Calu3 (cell line): ENCODE measurements at regions not wholly inside any gene's neighbourhood (a gene's known extent, or its start where the extent isn't known, plus 50 kb on each side); places are given as distances from the start of the nearest gene placed in this dataset.

ENCODE experiments used
- BruUV-seq: library from RNA; stranded (reverse); fragments of 400-500 nt; replicated peaks from 2 replicates; lab custom pipeline; 2021; lab: Mats Ljungman, UMichigan
- CTCF ChIA-PET: fragments of 300-600 bp; sonication (Branson Sonifier 250); formaldehyde crosslinking; loops from one replicate; lab custom pipeline; 2022; ENCODE audit warnings: antibody characterized with exemption; lab: Charles Lee
- DNase-seq: peaks from one replicate; pipeline ENCODE4 v3.0.0; 2022
- H3K27ac Mint-ChIP-seq: one replicate; pipeline ENCODE4 v1.8.0; 2022; ENCODE audit warnings: mixed read lengths; ENCODE audit not compliant: unreplicated experiment
- H3K27me3 Mint-ChIP-seq: one replicate; pipeline ENCODE4 v1.8.0; 2022; ENCODE audit warnings: mixed read lengths; ENCODE audit not compliant: unreplicated experiment
- H3K36me3 Mint-ChIP-seq: one replicate; pipeline ENCODE4 v1.8.0; 2022; ENCODE audit warnings: mild to moderate bottlenecking, moderate library complexity, mixed read lengths; ENCODE audit not compliant: insufficient read depth, unreplicated experiment
- H3K4me1 Mint-ChIP-seq: one replicate; pipeline ENCODE4 v1.8.0; 2022; ENCODE audit warnings: mild to moderate bottlenecking, low read depth, mixed read lengths; ENCODE audit not compliant: unreplicated experiment
- H3K4me3 Mint-ChIP-seq: one replicate; pipeline ENCODE4 v1.8.0; 2022; ENCODE audit warnings: mild to moderate bottlenecking, low read depth, moderate library complexity, mixed read lengths; ENCODE audit not compliant: unreplicated experiment
- H3K9me3 Mint-ChIP-seq: one replicate; pipeline ENCODE4 v1.8.0; 2022; ENCODE audit warnings: low read depth, mixed read lengths; ENCODE audit not compliant: unreplicated experiment
- CTCF ChIP-seq: fragments of 200-600 bp; IDR thresholded peaks from one replicate; pipeline ENCODE4 v1.8.0; 2022; ENCODE audit warnings: antibody characterized with exemption; ENCODE audit not compliant: unreplicated experiment
- intact Hi-C: fragments of 100-400 bp; cut with micrococcal nuclease; formaldehyde crosslinking; loops from one replicate; pipeline ENCODE4 v1.10.0; 2022; ENCODE audit not compliant: unreplicated experiment

GRCh38 chr9:90365666-90366065 is 277.0 kb downstream of the DIRAS2 start:
- H3K4me3 Mint-ChIP-seq, result no peak overlapping the region
- no TSS peak for BruUV-seq
- no peak for DNase-seq
- no peaks in the 10 kb centered on the region for H3K36me3 Mint-ChIP-seq
- intact Hi-C loops, result no loop called here
- no peaks in the 10 kb centered on the region for H3K9me3 Mint-ChIP-seq
- peaks cover 17% of the 10 kb centered on the region for H3K4me1 Mint-ChIP-seq
- TF ChIP-seq CTCF, result no peak
- no peak overlapping the region for H3K27ac Mint-ChIP-seq
- no peaks in the 10 kb centered on the region for H3K27me3 Mint-ChIP-seq
- CTCF ChIA-PET, result no interaction called here

GRCh38 chr9:90368241-90368640 is 274.4 kb downstream of the DIRAS2 start:
- Mint-ChIP-seq H3K9me3 (no peaks in the 10 kb centered on the region), H3K36me3 (no peaks in the 10 kb centered on the region), H3K4me1 (peaks cover 17% of the 10 kb centered on the region), H3K4me3 (no peak overlapping the region), H3K27ac (no peak overlapping the region), H3K27me3 (no peaks in the 10 kb centered on the region)
- intact Hi-C loops, result no loop called here
- CTCF ChIA-PET, result interaction anchor here (1.3 to 1.8 kb wide), 2 partner anchors 12 to 274 kb away, joined by 4 read pairs; partner anchors contain the start of gene DIRAS2
- BruUV-seq, result no TSS peak
- DNase-seq, result no peak
- no peak for TF ChIP-seq CTCF

- H3K27me3 Mint-ChIP-seq, result no peaks in the 10 kb centered on the region
- H3K9me3 Mint-ChIP-seq, result no peaks in the 10 kb centered on the region
- TF ChIP-seq CTCF, result no peak
- CTCF ChIA-PET, result interaction anchor here (1.3 to 1.8 kb wide), 2 partner anchors 13 to 274 kb away, joined by 4 read pairs; partner anchors contain the start of gene DIRAS2
- H3K4me1 Mint-ChIP-seq, result peaks cover 17% of the 10 kb centered on the region
- BruUV-seq, result no TSS peak
- no peak overlapping the region for H3K4me3 Mint-ChIP-seq
- intact Hi-C loops, result no loop called here
- H3K36me3 Mint-ChIP-seq, result no peaks in the 10 kb centered on the region
- H3K27ac Mint-ChIP-seq, result no peak overlapping the region
- DNase-seq, result no peak
These were observed 273.7 kb downstream of the DIRAS2 start for GRCh38 chr9:90368928-90369327.

GRCh38 chr9:90379771-90380170 is 262.9 kb downstream of the DIRAS2 start:
- no peak for DNase-seq
- H3K27me3 Mint-ChIP-seq, result no peaks in the 10 kb centered on the region
- CTCF ChIA-PET, result no interaction called here
- H3K36me3 Mint-ChIP-seq, result peaks cover 4% of the 10 kb centered on the region
- no peak for TF ChIP-seq CTCF
- intact Hi-C loops, result no loop called here
- no TSS peak for BruUV-seq
- no peak overlapping the region for H3K27ac Mint-ChIP-seq
- no peaks in the 10 kb centered on the region for H3K9me3 Mint-ChIP-seq
- no peaks in the 10 kb centered on the region for H3K4me1 Mint-ChIP-seq
- no peak overlapping the region for H3K4me3 Mint-ChIP-seq
